Activated naive CD4-positive, alpha-beta T cell treated with anti-CD3 and anti-CD28 coated beads, Interleukin-2, amount 10 ng/mL, durations not matched to agents 7 days and 5 days (primary cell): ENCODE measurements at regions not wholly inside any gene's neighbourhood (a gene's known extent, or its start where the extent isn't known, plus 50 kb on each side); places are given as distances from the start of the nearest gene placed in this dataset.

Experiments
- CTCF ChIA-PET: fragments of 350-600 bp; sonication (Branson Sonifier 250); formaldehyde crosslinking; loops from one replicate; lab custom pipeline; 2021; ENCODE audit warnings: antibody characterized with exemption; lab: Charles Lee
- DNase-seq: peaks from one replicate; pipeline ENCODE4 v3.0.0-alpha.2; 2020
- H3K27ac Mint-ChIP-seq: one replicate; pipeline ENCODE4 v1.8.0; 2021; ENCODE audit warnings: mild to moderate bottlenecking, moderate library complexity, mixed read lengths
- H3K27me3 Mint-ChIP-seq: one replicate; pipeline ENCODE4 v1.8.0; 2021; ENCODE audit warnings: mild to moderate bottlenecking, mixed read lengths
- H3K36me3 Mint-ChIP-seq: one replicate; pipeline ENCODE4 v1.8.0; 2021; ENCODE audit warnings: mixed read lengths
- H3K4me1 Mint-ChIP-seq: one replicate; pipeline ENCODE4 v1.8.0; 2021; ENCODE audit warnings: mixed read lengths
- H3K4me3 Mint-ChIP-seq: one replicate; pipeline ENCODE4 v1.8.0; 2021; ENCODE audit warnings: mild to moderate bottlenecking, moderate library complexity, mixed read lengths
- H3K9me3 Mint-ChIP-seq: one replicate; pipeline ENCODE4 v1.8.0; 2021; ENCODE audit warnings: mixed read lengths

- Mint-ChIP-seq H3K36me3 (no peaks in the 10 kb centered on the region), H3K27ac (no peak overlapping the region), H3K4me1 (no peaks in the 10 kb centered on the region), H3K4me3 (no peak overlapping the region), H3K9me3 (no peaks in the 10 kb centered on the region), H3K27me3 (no peaks in the 10 kb centered on the region)
- DNase-seq, result no peak
- CTCF ChIA-PET, result no interaction called here
These were observed 335.3 kb upstream of the TMCO5A start for GRCh38 chr15:37599156-37599555.

GRCh38 chr15:37616215-37616614 lies 318.2 kb upstream of the TMCO5A start:
- no peaks in the 10 kb centered on the region for H3K27me3 Mint-ChIP-seq
- no peak for DNase-seq
- no peaks in the 10 kb centered on the region for H3K36me3 Mint-ChIP-seq
- H3K4me3 Mint-ChIP-seq, result no peak overlapping the region
- CTCF ChIA-PET, result no interaction called here
- no peaks in the 10 kb centered on the region for H3K4me1 Mint-ChIP-seq
- no peak overlapping the region for H3K27ac Mint-ChIP-seq
- H3K9me3 Mint-ChIP-seq, result peaks cover 13% of the 10 kb centered on the region

- H3K27me3 Mint-ChIP-seq, result no peaks in the 10 kb centered on the region
- no peak for DNase-seq
- H3K36me3 Mint-ChIP-seq, result no peaks in the 10 kb centered on the region
- H3K27ac Mint-ChIP-seq, result no peak overlapping the region
- CTCF ChIA-PET, result no interaction called here
- no peaks in the 10 kb centered on the region for H3K4me1 Mint-ChIP-seq
- no peak overlapping the region for H3K4me3 Mint-ChIP-seq
- peaks cover 15% of the 10 kb centered on the region for H3K9me3 Mint-ChIP-seq
These were observed 316.1 kb upstream of the TMCO5A start for GRCh38 chr15:37618353-37618752.

GRCh38 chr15:37619358-37620042 lies 314.9 kb upstream of the TMCO5A start:
- peaks cover 15% of the 10 kb centered on the region for H3K9me3 Mint-ChIP-seq
- DNase-seq, result no peak
- no peak overlapping the region for H3K27ac Mint-ChIP-seq
- H3K27me3 Mint-ChIP-seq, result no peaks in the 10 kb centered on the region
- no peaks in the 10 kb centered on the region for H3K4me1 Mint-ChIP-seq
- no peak overlapping the region for H3K4me3 Mint-ChIP-seq
- no peaks in the 10 kb centered on the region for H3K36me3 Mint-ChIP-seq
- CTCF ChIA-PET, result no interaction called here

GRCh38 chr15:37625576-37625975 lies 308.9 kb upstream of the TMCO5A start:
- Mint-ChIP-seq H3K27me3 (no peaks in the 10 kb centered on the region), H3K27ac (no peak overlapping the region), H3K4me3 (no peak overlapping the region), H3K4me1 (no peaks in the 10 kb centered on the region), H3K36me3 (no peaks in the 10 kb centered on the region), H3K9me3 (peaks cover 2% of the 10 kb centered on the region)
- DNase-seq, result no peak
- CTCF ChIA-PET, result no interaction called here

- H3K36me3 Mint-ChIP-seq, result no peaks in the 10 kb centered on the region
- no peak overlapping the region for H3K4me3 Mint-ChIP-seq
- CTCF ChIA-PET, result no interaction called here
- H3K27ac Mint-ChIP-seq, result no peak overlapping the region
- H3K27me3 Mint-ChIP-seq, result no peaks in the 10 kb centered on the region
- H3K9me3 Mint-ChIP-seq, result no peaks in the 10 kb centered on the region
- DNase-seq, result no peak
- no peaks in the 10 kb centered on the region for H3K4me1 Mint-ChIP-seq
These were observed 305.9 kb upstream of the TMCO5A start for GRCh38 chr15:37628507-37628906.

- no peaks in the 10 kb centered on the region for H3K36me3 Mint-ChIP-seq
- no peak for DNase-seq
- CTCF ChIA-PET, result no interaction called here
- no peak overlapping the region for H3K4me3 Mint-ChIP-seq
- H3K27me3 Mint-ChIP-seq, result no peaks in the 10 kb centered on the region
- H3K4me1 Mint-ChIP-seq, result no peaks in the 10 kb centered on the region
- H3K27ac Mint-ChIP-seq, result no peak overlapping the region
- no peaks in the 10 kb centered on the region for H3K9me3 Mint-ChIP-seq
These were observed 297.7 kb upstream of the TMCO5A start for GRCh38 chr15:37636736-37637135.

- Mint-ChIP-seq H3K27ac (no peak overlapping the region), H3K27me3 (no peaks in the 10 kb centered on the region), H3K4me3 (no peak overlapping the region), H3K4me1 (no peaks in the 10 kb centered on the region), H3K9me3 (no peaks in the 10 kb centered on the region), H3K36me3 (no peaks in the 10 kb centered on the region)
- DNase-seq, result no peak
- CTCF ChIA-PET, result no interaction called here
These were observed 296.3 kb upstream of the TMCO5A start for GRCh38 chr15:37638116-37638515.

- no peaks in the 10 kb centered on the region for H3K4me1 Mint-ChIP-seq
- no peaks in the 10 kb centered on the region for H3K27me3 Mint-ChIP-seq
- CTCF ChIA-PET, result no interaction called here
- H3K4me3 Mint-ChIP-seq, result no peak overlapping the region
- no peak overlapping the region for H3K27ac Mint-ChIP-seq
- no peaks in the 10 kb centered on the region for H3K9me3 Mint-ChIP-seq
- no peaks in the 10 kb centered on the region for H3K36me3 Mint-ChIP-seq
- DNase-seq, result no peak
These were observed 295.7 kb upstream of the TMCO5A start for GRCh38 chr15:37638691-37639090.

- CTCF ChIA-PET, result interaction anchor here (0.7 kb wide), 1 partner anchor 8 kb away, joined by 3 read pairs; no protein-coding TSS in a partner anchor
- no peak for DNase-seq
- Mint-ChIP-seq H3K4me1 (no peaks in the 10 kb centered on the region), H3K27me3 (no peaks in the 10 kb centered on the region), H3K27ac (no peak overlapping the region), H3K4me3 (no peak overlapping the region), H3K36me3 (no peaks in the 10 kb centered on the region), H3K9me3 (peaks cover 14% of the 10 kb centered on the region)
These were observed 281.6 kb upstream of the TMCO5A start for GRCh38 chr15:37652646-37653417.

GRCh38 chr15:37678124-37678523 lies 256.3 kb upstream of the TMCO5A start:
- H3K4me3 Mint-ChIP-seq, result no peak overlapping the region
- no peak for DNase-seq
- no peaks in the 10 kb centered on the region for H3K36me3 Mint-ChIP-seq
- no peaks in the 10 kb centered on the region for H3K27me3 Mint-ChIP-seq
- no peaks in the 10 kb centered on the region for H3K4me1 Mint-ChIP-seq
- H3K9me3 Mint-ChIP-seq, result no peaks in the 10 kb centered on the region
- CTCF ChIA-PET, result no interaction called here
- H3K27ac Mint-ChIP-seq, result no peak overlapping the region

- Mint-ChIP-seq H3K27me3 (no peaks in the 10 kb centered on the region), H3K9me3 (no peaks in the 10 kb centered on the region), H3K4me1 (no peaks in the 10 kb centered on the region), H3K27ac (no peak overlapping the region), H3K36me3 (no peaks in the 10 kb centered on the region), H3K4me3 (no peak overlapping the region)
- CTCF ChIA-PET, result no interaction called here
- no peak for DNase-seq
These were observed 254.8 kb upstream of the TMCO5A start for GRCh38 chr15:37679627-37680026.

- Mint-ChIP-seq H3K9me3 (no peaks in the 10 kb centered on the region), H3K36me3 (no peaks in the 10 kb centered on the region), H3K4me1 (no peaks in the 10 kb centered on the region), H3K4me3 (no peak overlapping the region), H3K27me3 (no peaks in the 10 kb centered on the region), H3K27ac (no peak overlapping the region)
- CTCF ChIA-PET, result no interaction called here
- no peak for DNase-seq
These were observed 252.1 kb upstream of the TMCO5A start for GRCh38 chr15:37682304-37682703.

- no peak for DNase-seq
- no peak overlapping the region for H3K27ac Mint-ChIP-seq
- no peaks in the 10 kb centered on the region for H3K36me3 Mint-ChIP-seq
- CTCF ChIA-PET, result no interaction called here
- no peaks in the 10 kb centered on the region for H3K9me3 Mint-ChIP-seq
- no peak overlapping the region for H3K4me3 Mint-ChIP-seq
- H3K4me1 Mint-ChIP-seq, result no peaks in the 10 kb centered on the region
- no peaks in the 10 kb centered on the region for H3K27me3 Mint-ChIP-seq
These were observed 242.5 kb upstream of the TMCO5A start for GRCh38 chr15:37691911-37692310.

- Mint-ChIP-seq H3K4me3 (no peak overlapping the region), H3K36me3 (no peaks in the 10 kb centered on the region), H3K4me1 (no peaks in the 10 kb centered on the region), H3K27ac (no peak overlapping the region), H3K27me3 (no peaks in the 10 kb centered on the region), H3K9me3 (no peaks in the 10 kb centered on the region)
- DNase-seq, result no peak
- CTCF ChIA-PET, result no interaction called here
These were observed 240.5 kb upstream of the TMCO5A start for GRCh38 chr15:37693926-37694325.
